DMS53 (cell line): ENCODE measurements at regions not wholly inside any gene's neighbourhood (a gene's known extent, or its start where the extent isn't known, plus 50 kb on each side); places are given as distances from the start of the nearest gene placed in this dataset.

Experiments used
- DNase-seq: peaks from one replicate; lab custom pipeline; 2025; lab: John Stamatoyannopoulos, UW

DNA sequence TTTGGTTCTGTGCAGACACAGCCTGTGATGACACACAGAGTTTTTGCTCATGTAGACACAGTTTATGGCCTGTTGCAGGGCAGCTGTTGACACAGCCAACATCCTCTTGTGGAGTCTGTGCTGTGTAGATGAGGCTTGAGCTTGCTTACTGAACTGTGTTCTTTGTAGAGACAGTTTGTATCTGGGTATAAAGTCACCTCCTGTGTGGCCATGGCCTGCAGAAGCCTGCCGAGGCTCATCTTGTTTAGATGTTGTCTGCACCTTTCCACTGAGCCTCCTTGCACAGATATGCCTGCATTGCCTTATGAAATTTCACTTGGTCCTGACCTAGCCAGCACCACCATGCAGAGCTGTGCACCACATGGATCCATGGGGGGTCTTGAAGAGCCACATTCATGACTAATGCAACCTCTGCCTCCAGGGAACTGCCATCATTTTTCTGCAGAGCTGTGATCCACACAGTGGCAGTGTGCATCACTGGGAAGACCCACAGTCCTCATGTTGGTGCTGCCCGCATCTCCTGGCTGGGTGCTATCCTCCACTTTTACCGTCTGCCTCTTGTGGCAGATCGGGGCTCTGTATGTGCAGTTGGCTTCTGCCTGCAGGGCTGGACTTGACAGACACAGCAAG lies 198.0 kb upstream of the MAMLD1 start:
- peak; percentile 20 for DNase-seq

DNA sequence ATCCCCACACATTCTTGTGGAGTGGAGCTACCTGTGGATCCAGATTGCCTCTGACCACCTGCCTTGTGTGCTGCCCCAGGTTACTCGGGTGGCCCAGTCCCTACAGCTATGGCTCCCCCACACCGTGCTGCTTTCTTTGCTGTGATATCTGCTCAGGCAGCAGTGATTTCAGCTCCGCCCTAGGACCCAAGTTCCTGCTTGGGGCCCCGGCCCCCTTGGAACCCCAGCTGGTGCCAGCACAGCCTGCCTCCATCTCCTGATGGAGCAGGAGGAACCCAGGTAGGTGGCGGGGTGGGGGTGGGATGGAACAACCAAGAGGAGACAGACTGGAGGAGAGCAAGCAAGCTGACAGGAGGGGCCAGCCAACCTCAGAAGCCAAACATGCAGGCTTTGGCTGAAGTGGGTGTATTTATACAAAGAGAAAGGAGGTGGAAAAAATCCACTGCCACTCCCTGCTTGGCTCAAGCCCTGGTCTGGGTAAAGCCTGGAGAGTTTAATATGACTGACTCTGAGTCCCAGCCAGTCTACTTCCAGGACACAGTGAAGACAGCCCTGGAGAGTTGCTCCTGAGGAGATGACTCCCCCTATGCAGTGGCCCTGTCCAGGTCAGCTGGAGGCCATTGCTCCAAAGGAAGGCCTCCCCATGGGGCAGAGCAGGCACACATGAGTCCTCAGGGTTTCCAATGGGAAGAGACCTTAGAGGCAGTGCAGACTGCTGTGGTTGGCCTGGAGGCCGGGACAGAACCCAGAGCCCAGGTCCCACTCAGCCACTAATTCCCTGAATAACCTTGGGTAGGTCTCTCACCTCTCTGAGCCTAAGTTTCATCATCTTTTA lies 197.1 kb upstream of the MAMLD1 start:
- no peak for DNase-seq

DNA sequence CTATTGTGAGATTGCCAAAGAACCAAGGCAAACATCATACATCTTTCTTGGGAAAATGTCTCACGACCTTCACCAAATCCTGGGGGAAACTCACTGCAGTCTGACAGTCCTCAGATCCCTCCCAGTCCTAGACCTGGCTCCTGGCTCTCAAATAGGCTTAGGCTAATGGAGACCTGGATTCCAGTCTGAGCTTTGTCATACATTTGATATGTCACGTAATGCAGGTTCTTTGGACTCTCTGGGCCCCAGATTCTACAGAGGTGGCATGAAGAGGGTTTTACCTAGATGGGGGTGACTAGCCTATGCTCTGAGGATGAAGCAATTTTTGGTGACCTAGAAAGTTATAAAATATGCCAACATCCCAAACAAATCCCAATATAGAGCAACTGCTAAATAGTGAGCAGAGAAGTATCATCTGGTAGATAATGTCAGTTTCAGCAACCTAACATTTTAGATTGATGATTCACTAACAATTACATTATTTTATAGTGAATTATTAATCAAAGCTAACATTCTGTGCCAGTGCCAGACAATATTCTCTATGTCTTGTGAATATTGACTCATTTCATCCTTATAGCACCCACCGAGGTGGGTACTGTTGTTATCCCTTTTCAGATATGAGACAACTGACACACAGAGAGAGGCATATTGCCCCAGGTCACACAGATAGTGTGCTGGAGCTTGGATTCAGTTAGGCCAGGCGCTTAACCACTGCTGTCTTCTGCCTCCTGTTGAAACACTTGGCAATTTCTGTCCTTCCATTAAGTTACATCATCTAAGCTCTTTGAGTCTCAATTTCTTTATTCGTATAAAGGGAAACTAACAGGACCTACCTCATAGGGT lies 195.4 kb upstream of the MAMLD1 start:
- DNase-seq, result no peak

DNA sequence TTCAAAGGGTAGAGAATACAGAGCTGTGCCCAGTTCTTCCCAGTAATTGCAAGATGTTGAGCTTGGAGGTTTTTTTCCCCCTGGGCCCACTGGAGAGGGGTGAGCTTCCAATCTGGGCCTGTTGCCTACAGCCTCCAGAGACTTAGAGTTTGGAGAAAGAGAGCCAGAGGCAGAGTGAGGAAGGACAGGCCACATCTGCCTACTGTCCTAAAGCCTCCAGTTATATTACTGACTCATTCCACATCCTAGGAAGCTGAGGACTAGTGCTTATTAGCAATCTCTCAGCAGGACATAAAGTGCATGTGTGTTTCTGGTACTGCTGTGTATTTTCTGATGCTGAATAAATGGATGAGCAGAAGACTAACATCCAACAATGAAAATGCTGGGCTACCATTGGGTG lies 181.0 kb upstream of the MAMLD1 start:
- DNase-seq, result no peak

DNA sequence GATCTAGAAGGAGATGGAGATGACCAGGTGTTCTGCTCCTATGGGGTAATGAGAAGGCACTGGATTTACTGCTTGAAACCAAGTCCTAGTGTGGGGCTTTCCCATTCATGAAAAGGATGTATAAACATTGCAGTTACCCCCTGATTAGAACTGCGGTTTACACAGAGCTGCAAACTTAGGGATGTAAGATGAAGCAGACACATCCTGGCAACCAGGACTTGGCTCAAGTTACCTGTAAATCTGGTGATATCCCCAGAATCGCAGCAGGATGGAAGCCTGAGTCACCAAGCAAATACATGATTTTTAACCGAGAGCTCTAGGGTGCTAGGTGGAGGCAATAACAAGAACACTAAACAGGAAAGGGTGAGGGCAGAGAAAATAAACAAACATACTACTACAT lies 178.6 kb upstream of the MAMLD1 start:
- DNase-seq, result peak; percentile 83

DNA sequence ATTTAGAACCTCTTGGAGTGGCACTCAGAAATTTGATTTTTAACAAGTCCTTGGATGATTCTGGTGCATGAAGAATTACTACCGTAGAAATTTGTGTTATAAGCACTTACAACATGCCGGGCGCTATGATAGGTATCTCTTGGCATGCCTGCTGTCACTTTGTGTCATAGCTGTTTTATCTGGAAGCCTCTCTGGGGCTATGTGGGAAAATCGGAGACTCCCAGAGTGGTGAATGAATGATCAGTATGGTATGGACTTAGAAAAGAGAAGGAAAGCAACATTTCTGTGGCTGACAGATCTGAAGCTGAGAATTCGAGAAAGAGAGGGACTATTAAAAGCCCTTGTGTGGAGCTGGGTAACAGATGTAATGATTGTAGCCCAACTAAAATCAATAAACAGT lies 177.4 kb upstream of the MAMLD1 start:
- DNase-seq, result no peak

DNA sequence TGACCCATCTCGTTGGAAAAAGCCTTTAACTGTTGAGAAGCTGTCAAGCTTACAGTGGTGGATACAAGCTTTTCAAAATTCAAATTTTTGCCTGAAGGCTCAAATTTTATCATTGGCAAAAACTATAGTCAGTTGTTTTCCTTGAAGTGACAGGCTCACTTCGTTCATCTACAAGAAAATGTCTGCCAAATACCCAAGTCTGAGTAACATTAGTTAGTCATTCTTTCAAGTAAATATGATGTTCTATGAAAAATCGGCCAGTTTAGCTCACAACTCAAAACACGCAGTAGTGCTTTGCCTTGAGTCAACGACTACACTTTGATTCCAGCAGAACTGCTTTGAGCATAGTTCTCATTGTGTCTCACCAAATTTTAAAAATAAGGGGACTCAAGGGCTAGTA lies 170.3 kb upstream of the MAMLD1 start:
- DNase-seq, result no peak

DNA sequence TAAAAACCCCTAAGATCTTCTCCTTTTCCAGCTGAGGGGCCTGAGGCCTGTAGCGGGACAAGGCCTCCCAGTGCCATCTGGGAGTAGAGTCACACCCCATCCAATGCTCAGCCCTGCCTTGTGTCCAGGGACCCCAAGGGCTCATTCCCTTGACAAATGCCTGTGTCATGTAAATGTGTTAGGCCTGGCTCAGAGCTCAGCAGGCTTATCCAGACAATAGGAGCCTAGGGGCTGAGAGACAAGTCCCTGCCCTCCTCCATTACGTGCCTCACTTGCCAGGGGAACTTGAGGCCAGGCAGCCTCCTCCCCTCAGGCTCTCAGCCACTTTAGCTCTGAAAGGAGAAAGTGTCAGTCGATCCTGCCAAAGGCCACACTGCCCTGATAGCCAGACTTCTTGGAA lies 166.8 kb upstream of the MAMLD1 start:
- DNase-seq, result no peak

DNA sequence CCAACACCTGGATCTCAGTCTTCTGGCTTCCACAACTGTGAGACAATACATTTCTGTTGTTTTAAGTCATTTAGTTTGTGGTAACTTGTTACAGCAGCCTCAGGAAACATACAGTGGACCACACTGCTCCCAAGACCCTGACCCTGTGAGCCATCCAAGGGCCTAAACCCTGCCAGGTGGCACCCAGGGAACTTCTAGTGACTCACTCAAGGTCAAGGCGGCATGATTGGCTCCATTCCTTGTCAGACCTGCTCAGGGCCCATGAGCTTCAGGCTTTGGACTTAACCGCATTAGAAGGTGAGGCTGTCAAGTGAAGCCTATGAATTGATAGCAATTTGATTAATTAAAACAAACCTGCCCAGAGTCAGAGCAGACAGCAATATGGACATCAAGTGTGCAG lies 165.7 kb upstream of the MAMLD1 start:
- DNase-seq, result no peak

DNA sequence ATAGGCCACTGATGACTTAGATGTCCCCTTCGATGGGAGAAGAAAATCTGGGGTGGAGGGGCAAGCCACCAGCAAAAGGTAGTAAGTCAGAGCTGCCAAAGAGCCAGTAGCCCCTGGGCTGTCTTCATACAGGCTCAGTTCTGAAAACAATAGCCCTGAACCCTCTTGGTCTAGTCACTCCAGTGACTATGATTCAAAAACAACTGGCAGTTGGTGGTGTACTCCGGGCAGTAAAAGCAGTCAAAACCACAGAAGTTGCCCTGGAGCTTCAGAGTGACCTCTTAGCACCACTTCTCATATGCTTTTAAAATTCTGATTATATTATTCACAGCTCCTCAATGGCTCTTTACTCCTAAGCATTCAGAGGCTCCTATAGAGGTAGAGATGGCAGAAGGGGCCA lies 164.3 kb upstream of the MAMLD1 start:
- no peak for DNase-seq

DNA sequence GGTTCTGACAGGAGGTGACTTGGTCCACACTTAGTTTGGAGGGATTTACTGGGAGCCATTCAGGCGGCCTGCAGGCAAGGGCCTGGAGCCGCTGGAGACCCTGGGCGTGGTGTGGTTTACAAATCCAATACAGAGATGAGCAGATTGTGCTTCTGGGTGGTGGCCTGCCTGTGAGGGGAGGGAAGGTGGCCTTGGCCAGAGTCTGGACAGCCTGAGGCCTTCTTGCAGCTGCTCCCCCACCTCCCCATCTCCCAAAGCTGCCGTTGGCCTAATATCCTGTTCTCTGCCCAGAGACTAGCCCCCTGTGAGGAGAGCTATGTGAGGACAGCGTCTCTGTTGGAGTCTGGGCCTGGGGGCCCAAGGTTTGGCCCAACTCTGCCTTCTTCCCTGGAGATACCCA lies 163.9 kb upstream of the MAMLD1 start:
- DNase-seq, result no peak

DNA sequence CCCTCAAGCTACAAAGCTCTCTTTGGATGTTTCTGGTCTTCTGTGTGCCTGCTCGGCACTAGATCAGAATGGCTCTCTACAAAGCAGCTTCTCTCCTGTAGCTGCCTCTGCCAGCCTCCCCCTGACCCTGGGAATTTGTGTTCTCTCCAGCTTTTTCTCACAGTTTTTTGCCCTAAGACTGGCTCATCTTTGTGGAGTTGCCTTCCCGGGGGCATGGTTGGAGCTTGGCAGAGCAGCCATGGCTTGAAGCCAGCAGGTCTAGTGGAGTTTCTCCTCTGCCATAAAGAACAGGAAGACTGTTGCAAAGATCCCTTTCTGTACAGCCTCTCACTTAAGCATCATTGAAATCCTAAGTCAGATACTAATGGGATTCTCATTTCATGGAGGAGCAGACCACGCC lies 163.3 kb upstream of the MAMLD1 start:
- DNase-seq, result no peak

DNA sequence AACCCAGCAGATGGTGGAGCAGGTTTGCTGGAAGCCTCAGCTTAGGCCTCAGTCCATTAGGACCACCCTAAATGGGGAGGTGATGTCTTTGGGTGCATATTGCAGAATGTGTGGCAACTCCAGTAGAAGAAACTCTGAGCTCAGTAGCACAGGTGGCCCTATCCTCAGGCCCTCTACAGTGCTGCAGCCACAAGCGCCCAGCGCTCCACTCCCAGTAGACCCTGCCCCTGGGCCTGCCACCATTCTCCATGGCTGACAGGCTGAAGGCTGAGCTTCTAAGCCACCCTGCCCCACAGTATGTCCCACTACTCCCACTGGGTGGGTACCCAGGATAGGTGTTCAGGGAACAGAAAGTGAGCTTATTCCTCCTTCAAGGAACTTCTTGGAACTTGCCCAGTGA lies 162.8 kb upstream of the MAMLD1 start:
- peak; percentile 50 for DNase-seq

DNA sequence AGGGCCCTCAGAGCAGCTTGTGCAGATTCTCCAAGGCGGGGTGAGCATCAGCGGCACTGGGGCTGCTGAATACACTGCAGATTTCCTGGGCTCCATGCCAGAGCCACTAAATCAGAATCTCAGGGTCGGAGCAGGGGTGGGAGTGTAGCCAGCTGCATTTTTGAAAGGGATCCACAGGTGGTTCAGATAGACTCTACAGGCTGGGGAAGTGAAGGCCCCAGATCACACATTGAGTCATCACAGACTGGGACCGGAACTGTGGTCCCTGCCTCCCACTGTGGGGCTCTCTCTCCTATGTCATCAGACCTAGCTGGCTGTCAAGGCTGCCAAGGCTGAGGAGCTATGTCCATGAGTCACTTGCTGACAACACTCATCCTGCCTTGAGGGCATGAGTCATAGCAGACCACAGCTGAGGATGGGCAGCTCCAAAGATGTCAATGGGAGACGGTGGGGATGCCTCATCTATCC lies 162.3 kb upstream of the MAMLD1 start:
- DNase-seq, result peak; percentile 97

DNA sequence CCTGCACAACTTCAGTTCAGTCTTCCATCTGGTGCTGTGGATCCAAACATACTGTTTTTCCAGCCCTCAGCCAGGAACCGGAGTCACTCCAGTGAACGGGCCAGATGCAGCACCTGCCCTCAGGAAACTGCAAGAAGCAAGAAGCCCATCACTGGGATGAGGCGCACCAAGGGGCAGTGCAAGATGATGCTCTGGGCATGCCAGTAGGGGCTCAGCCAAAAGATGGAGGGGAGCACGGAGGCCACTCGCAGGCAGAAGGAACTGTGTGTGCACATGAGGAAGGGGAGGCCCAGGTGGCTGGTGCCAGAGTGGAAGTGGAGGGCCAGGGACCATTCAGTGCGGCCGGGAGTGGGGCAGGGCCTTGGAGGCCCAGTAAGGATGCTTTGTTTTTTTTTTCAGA lies 161.7 kb upstream of the MAMLD1 start:
- DNase-seq, result no peak

DNA sequence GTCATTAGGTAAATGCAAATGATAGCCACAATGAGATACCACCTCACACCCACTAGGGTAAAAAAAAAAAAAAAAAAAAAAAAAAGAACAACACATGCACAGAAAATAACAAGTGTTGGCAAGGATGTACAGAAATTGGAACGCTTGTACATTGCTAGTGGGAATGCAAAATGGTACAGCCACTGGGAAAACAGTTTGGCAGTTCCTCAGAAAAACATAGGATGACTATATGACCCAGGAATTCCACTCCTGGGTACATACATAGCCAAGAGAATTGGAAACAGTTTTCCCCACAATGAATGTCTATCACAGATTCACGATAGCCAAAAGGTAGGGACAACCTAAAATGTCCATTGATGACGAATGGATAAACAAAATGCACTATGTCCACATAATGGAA lies 161.3 kb upstream of the MAMLD1 start:
- peak; percentile 6 for DNase-seq

DNA sequence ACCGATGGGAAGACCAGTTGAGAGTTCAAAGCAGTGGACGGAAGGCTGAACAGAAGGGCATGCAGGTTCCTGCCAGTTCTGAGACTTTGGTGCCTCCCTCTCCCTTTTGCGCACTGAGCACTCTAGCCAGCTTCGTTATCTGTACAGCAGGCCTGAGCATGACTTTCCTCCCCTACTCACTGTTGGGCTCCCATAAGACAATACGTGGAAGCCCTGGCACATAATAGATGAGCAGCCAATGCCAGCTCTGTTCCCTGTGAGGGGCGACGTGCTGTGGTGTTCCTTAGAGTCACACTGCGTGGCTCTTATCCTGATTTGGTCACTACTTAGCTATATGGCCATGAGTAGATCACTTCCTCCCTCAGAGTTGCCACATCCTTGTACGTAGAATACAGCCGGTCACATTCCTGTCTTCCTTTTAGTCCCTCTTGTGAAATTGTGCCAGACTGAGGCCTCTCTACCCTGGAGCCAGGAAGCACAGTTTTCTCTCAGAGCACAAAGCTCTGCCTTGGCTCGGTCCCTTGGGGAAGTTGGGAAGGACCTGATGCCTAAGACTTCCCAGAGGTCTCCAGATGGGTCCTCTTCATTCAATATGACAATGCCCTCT lies 160.4 kb upstream of the MAMLD1 start:
- no peak for DNase-seq

DNA sequence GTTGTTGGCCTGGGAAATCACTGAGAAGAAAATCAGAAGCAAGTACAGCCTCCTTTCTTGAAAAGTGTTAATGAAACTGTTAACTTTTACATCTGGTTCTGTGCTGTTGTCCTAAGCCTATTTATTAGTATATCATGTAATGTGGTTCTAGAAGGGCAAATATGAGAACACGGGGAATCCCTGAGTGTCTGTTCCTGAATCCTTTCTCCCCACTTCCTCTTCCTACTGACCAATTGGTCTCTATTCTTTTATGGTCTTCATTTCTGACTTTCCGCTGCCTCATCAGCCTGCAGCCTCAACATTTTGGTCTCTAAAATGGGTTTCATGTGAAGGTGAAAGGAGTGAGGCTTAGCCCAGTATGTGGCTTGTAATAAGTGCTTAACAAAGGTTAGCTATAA lies 159.9 kb upstream of the MAMLD1 start:
- no peak for DNase-seq

DNA sequence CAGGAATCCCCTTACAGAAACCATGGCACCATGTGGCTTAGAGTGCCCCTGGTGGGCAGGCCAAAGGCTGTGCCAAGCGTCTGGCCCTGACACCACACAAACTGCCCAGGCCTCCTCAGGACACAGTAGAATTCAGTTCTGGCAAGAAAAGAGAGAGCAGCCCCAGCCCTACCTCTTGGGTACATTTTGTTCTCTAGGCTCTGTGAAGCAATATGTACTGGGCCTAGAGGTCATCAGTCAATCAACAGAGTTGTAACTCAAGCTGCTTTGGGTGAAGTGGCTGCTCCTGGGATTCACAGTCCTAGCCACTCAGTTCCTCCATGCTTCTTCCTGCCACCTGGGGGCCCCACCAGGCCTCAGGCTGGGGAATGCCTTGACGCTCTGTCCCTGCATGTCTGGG lies 158.1 kb upstream of the MAMLD1 start:
- DNase-seq, result peak; percentile 26

DNA sequence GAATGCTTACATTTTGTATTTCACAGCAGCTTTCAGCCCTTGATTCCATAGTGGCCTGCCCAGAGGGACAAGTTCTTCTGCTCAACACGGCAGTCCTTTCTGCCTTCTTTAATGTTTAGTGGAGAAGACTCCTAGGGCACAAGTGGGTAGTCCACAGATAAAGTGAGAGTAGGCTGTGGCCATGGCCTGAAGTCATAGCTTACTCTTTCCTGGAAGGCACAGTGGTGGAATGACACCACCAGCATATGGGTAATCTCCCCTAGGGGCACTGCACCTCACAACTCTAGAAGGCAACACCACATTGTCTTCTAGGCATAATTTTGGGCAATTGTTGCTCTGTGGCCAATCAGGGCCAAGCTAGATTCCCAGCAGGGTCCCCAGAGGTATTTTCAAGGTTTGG lies 155.4 kb upstream of the MAMLD1 start:
- DNase-seq, result no peak

DNA sequence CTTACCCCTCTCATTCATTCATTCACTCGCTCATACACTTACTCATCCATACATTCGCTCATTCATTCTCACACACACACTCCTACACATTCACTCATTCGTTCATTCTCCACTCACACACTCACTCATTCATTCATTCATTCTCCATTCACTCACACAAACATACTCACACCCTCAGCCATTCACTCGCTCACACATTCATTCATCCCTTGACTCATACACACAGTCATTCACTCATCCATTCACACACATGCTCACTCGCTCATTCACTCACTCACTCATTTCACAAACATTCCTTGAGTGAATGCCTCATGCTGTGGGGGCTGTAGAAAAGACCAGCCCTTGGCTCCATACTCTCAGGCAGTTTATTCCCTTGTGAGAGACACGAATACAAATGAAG lies 151.1 kb upstream of the MAMLD1 start:
- DNase-seq, result no peak

DNA sequence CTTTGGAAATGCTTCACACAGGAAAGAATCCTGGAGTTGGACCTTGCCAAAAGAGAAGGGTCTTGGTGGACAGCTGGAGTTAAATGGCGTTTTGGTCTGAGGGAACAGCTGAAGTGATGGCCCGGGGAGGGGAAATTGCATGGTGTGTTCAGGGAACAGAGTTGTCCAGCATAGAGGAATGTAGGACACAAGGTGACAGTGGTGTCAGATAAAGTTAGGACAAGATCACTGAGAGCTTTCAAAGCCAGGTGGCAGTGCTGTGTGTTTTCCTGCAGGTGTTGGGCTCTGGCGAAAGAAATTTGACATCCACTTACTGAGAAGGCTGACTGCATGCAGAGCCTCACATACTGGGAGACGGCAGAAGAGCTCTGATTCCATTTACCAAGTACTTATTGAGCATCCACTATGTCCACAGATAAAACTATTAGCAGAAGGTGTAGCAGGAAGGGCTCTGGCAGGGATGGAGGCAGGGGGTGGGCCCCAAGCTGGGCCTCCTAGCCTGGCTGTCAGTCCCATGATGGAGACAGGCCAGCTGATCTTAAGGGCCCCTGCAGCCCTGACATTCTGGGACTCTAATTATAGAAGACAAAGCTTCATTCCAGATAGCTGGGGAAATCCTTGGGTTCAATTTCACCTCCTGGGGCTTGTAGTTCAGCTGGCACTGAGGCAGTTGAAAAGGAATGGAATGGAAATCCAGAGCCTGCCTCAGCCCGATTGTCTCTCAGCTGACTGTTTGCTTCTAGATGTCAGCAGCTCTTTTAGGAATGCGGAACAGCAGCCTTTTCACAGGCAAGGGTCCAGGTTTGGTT lies 150.2 kb upstream of the MAMLD1 start:
- peak; percentile 25 for DNase-seq
